Heart left ventricle (tissue), 16 donors: ENCODE measurements at regions not wholly inside any gene's neighbourhood (a gene's known extent, or its start where the extent isn't known, plus 50 kb on each side); places are given as distances from the start of the nearest gene placed in this dataset.

Experiments used
- ATAC-seq, 4 donors: fragments of 200-7000 bp; cut with Tn5 transposase; one replicate each; pipeline ENCODE4 v1.9.1; 2020 to 2022; ENCODE audit warnings: moderate library complexity in 4 of 4, mild to moderate bottlenecking in 3 of 4, moderate number of reproducible peaks in 1 of 4
- DNase-seq, 5 donors: peaks; one replicate each; pipeline ENCODE4 v3.0.0-alpha.2; 2020
- H3K27ac ChIP-seq, 12 donors: fragments of 200-600 bp; sonication (generic) in 4 of 12; one replicate each; pipeline versions ENCODE4 v1.5.0 to v1.8.0; 2016 to 2022; ENCODE audit warnings: mild to moderate bottlenecking in 2 of 12
- H3K27me3 ChIP-seq, 9 donors: fragments of 200-600 bp; sonication (generic) in 2 of 9; one replicate each; pipeline versions ENCODE4 v1.5.1 to v1.8.0; 2016 to 2022; ENCODE audit warnings: mild to moderate bottlenecking in 3 of 9
- H3K36me3 ChIP-seq, 9 donors: fragments of 200-600 bp; sonication (generic) in 2 of 9; one replicate each; pipeline versions ENCODE4 v1.5.0 to v1.8.0; 2018 to 2022; ENCODE audit warnings: mild to moderate bottlenecking in 2 of 9
- H3K4me1 ChIP-seq, 12 donors: fragments of 200-600 bp; sonication (generic) in 4 of 12; one replicate each; pipeline versions ENCODE4 v1.5.0 to v1.8.0; 2016 to 2022; ENCODE audit warnings: mild to moderate bottlenecking in 3 of 12
- H3K4me3 ChIP-seq, 12 donors: fragments of 200-600 bp; sonication (generic) in 4 of 12; one replicate each; pipeline versions ENCODE4 v1.5.0 to v1.8.0; 2017 to 2022; ENCODE audit warnings: mild to moderate bottlenecking in 9 of 12, moderate library complexity in 4 of 12
- H3K9me3 ChIP-seq, 12 donors: fragments of 200-600 bp; sonication (generic) in 4 of 12; one replicate each; pipeline versions ENCODE4 v1.5.0 to v1.8.0; 2016 to 2022; ENCODE audit warnings: mild to moderate bottlenecking in 1 of 12
- CTCF ChIP-seq, 12 donors: fragments of 200-600 bp; sonication (generic) in 4 of 12; IDR thresholded peaks; one replicate each; pipeline versions ENCODE4 v1.5.0 to v1.8.0; 2018 to 2022; ENCODE audit warnings: antibody characterized with exemption in 12 of 12, mild to moderate bottlenecking in 5 of 12
- POLR2A ChIP-seq, 2 donors: fragments of 450-650 bp; IDR thresholded peaks; one replicate each; pipeline ENCODE4 v1.6.1; 2017; ENCODE audit warnings: antibody characterized with exemption in 2 of 2, mild to moderate bottlenecking in 2 of 2, moderate library complexity in 2 of 2
- WGBS, 4 donors: extraction: QIAGEN DNeasy Blood & Tissue Kit in 2 of 4; methylation state at CpG; one replicate each; pipeline versions ENCODE4 v1.1.5 to v1.1.7; 2013 to 2018; 5-methylcytosine and 5-hydroxymethylcytosine counted together
- intact Hi-C, 10 donors: fragments of 100-400 bp; cut with DNase I; formaldehyde crosslinking; loops; one replicate each; pipeline versions ENCODE4 v1.11.1 to v1.14.2; 2022
- donor health status: ischemic (EF 13 %, LVEDD 7.1; RV severe dilation, severe dysfunction).
- donor health status: healthy with polysubstance abuse.
- donor health status: DM: no; HTN: yes; CAD: no.
- donor health status: DM: no; HTN: no; CAD: no.
- donor health status: ischemic (EF 25% LVEDD 6.9; RV normal size, moderate dysfunction).
- donor health status: ischemic (EF 25% LVEDD 5.7; RV mildly dilated, moderate dysfunction).
- donor health status: healthy.
- donor health status: DM: yes; HTN: yes; CAD: no.
- donor health status: ischemic (EF 35%, LVEDD 5.7; RV mildly dilated, moderate dysfunction).
- donor health status: nonischemic (EF 11% LVEDD 7.7; RV severe dilation, severe dysfunction).
- donor health status: DM: yes; HTN: yes; CAD: no.
- donor health status: PGD.
- donor health status: ischemic (EF 29% LVEDD 5.4; RV normal size, mild dysfunction).
- donor health status: nonischemic (EF 23%, LVEDD 6.1; RV moderate dilation, normal function).

- ATAC-seq = no peak
- intact Hi-C loops = no loop called here
- no peaks in the 10 kb centered on the region for H3K36me3 ChIP-seq
- TF ChIP-seq CTCF (IDR thresholded peaks at IDR 0.05) = no peak
- TF ChIP-seq POLR2A (IDR thresholded peaks at IDR 0.05) = no peak
- no peak overlapping the region for H3K4me3 ChIP-seq
- DNase-seq = no peak
- no peaks in the 10 kb centered on the region for H3K4me1 ChIP-seq
- H3K9me3 ChIP-seq = peaks cover 0 to 6% (median 0%) of the 10 kb centered on the region in 12 donors
- no peak overlapping the region for H3K27ac ChIP-seq
- WGBS, 4 donors = 85 to 96% (median 93%) methylated on average over 4 of the region's 4 CpGs
- H3K27me3 ChIP-seq = peaks cover 0 to 5% (median 0%) of the 10 kb centered on the region in 9 donors
These were observed 89.7 kb upstream of the CPM start for GRCh38 chr12:69022674-69023073.

GRCh38 chr12:69023840-69024239 is 90.9 kb upstream of the CPM start:
- ATAC-seq (no peak), DNase-seq (no peak)
- H3K27me3 ChIP-seq = peaks cover 0 to 8% (median 0%) of the 10 kb centered on the region in 9 donors
- TF ChIP-seq CTCF (IDR thresholded peaks at IDR 0.05) (no peak), POLR2A (IDR thresholded peaks at IDR 0.05) (no peak)
- H3K4me3 ChIP-seq = no peak overlapping the region
- peaks cover 0 to 7% (median 0%) of the 10 kb centered on the region in 12 donors for H3K4me1 ChIP-seq
- no peak overlapping the region for H3K27ac ChIP-seq
- peaks cover 0 to 6% (median 0%) of the 10 kb centered on the region in 12 donors for H3K9me3 ChIP-seq
- 61 to 75% (median 67%) methylated on average over 5 of the region's 5 CpGs for WGBS, 4 donors
- H3K36me3 ChIP-seq = no peaks in the 10 kb centered on the region
- intact Hi-C loops = no loop called here

GRCh38 chr12:69024413-69024812 is 91.4 kb upstream of the CPM start:
- H3K4me3 ChIP-seq = no peak overlapping the region
- intact Hi-C loops = no loop called here
- 76 to 90% (median 83%) methylated on average over 7 of the region's 7 CpGs for WGBS, 4 donors
- peaks cover 0 to 6% (median 0%) of the 10 kb centered on the region in 12 donors for H3K9me3 ChIP-seq
- TF ChIP-seq POLR2A (IDR thresholded peaks at IDR 0.05) (no peak), CTCF (IDR thresholded peaks at IDR 0.05) (no peak)
- no peak overlapping the region for H3K27ac ChIP-seq
- no peak for DNase-seq
- peak in 1 of 4 donors; percentile 34 for ATAC-seq
- peaks cover 0 to 7% (median 0%) of the 10 kb centered on the region in 12 donors for H3K4me1 ChIP-seq
- peaks cover 0 to 8% (median 0%) of the 10 kb centered on the region in 9 donors for H3K27me3 ChIP-seq
- H3K36me3 ChIP-seq = no peaks in the 10 kb centered on the region

GRCh38 chr12:69024907-69025306 is 91.9 kb upstream of the CPM start:
- peaks cover 0 to 7% (median 0%) of the 10 kb centered on the region in 12 donors for H3K4me1 ChIP-seq
- ATAC-seq (no peak), DNase-seq (no peak)
- H3K9me3 ChIP-seq = peaks cover 0 to 4% (median 0%) of the 10 kb centered on the region in 12 donors
- no peak for TF ChIP-seq POLR2A (IDR thresholded peaks at IDR 0.05)
- no peak for TF ChIP-seq CTCF (IDR thresholded peaks at IDR 0.05)
- H3K36me3 ChIP-seq = no peaks in the 10 kb centered on the region
- WGBS, 4 donors = 68 to 83% (median 80%) methylated on average over 4 of the region's 4 CpGs
- peaks cover 0 to 8% (median 0%) of the 10 kb centered on the region in 9 donors for H3K27me3 ChIP-seq
- no peak overlapping the region for H3K4me3 ChIP-seq
- H3K27ac ChIP-seq = no peak overlapping the region
- intact Hi-C loops = no loop called here
